K562 (cell line): ENCODE measurements at regions not wholly inside any gene's neighbourhood (a gene's known extent, or its start where the extent isn't known, plus 50 kb on each side); places are given as distances from the start of the nearest gene placed in this dataset.

Experiments
- ATAC-seq: fragments of 200-7000 bp; cut with Tn5 transposase; 3 replicates; pipeline ENCODE4 v1.9.1; 2020; ENCODE audit warnings: moderate library complexity
- BruUV-seq: library from RNA; stranded (reverse); fragments of 400-500 nt; replicated peaks from 2 replicates; lab custom pipeline; 2021; lab: Mats Ljungman, UMichigan
- CTCF ChIA-PET: fragments of 300-600 bp; formaldehyde crosslinking; extraction: SDS; loops from one replicate; lab custom pipeline; 2021; ENCODE audit warnings: low intra/inter-chr PET ratio; lab: Yijun Ruan, JAX
- POLR2A ChIA-PET: fragments of 300-600, 350-650 bp; sonication (Branson Sonifier 250); formaldehyde crosslinking; extraction: SDS; loops from one replicate; lab custom pipeline; 2021; ENCODE audit warnings: antibody characterized with exemption, inconsistent platforms; lab: Yijun Ruan, JAX
- DNase-seq, 4 experiments: peaks; one replicate each; pipeline versions ENCODE4 v3.0.0 to v3.0.0-alpha.2; 2011 to 2018; ENCODE audit warnings: low spot score in 3 of 4, mixed read lengths in 3 of 4; ENCODE audit errors: extremely low read depth in 1 of 4
- FAIRE-seq: peaks from 2 replicates; lab custom pipeline; 2011; peaks lifted over from hg19 to GRCh38; lab: Jason Lieb, UNC
- H2AFZ ChIP-seq: 2 replicates; pipeline ENCODE4 v1.6.0; 2011; ENCODE audit warnings: low read depth, low read length, control low read depth, inconsistent platforms
- H3K27ac ChIP-seq: fragments of 200-600 bp; 3 replicates; pipeline ENCODE4 v1.8.0; 2011; ENCODE audit warnings: low read depth, mild to moderate bottlenecking, control low read depth, inconsistent platforms, low read length, moderate library complexity, mixed read lengths; ENCODE audit errors: extremely low read depth
- H3K27me3 ChIP-seq, 2 experiments: fragments of 300-600 bp in 1 of 2; 2 replicates in 1 of 2; 3 replicates in 1 of 2; pipeline versions ENCODE4 v1.6.0 to v1.8.0; 2011; ENCODE audit warnings: inconsistent platforms in 2 of 2, low read length in 2 of 2, mild to moderate bottlenecking in 1 of 2, mixed read lengths in 1 of 2, moderate library complexity in 1 of 2; ENCODE audit not compliant: control insufficient read depth in 2 of 2, insufficient read depth in 2 of 2
- H3K36me3 ChIP-seq: fragments of 300-600 bp; 3 replicates; pipeline ENCODE4 v1.8.0; 2011; ENCODE audit warnings: mild to moderate bottlenecking, low read length, inconsistent platforms; ENCODE audit not compliant: control insufficient read depth, insufficient read depth
- H3K4me1 ChIP-seq, 2 experiments: fragments of 200-600 bp in 1 of 2; replicated peaks in 1 of 2; 2 replicates in 1 of 2; 3 replicates in 1 of 2; pipeline versions ENCODE4 v1.5.1 to v1.8.0; 2011; ENCODE audit warnings: inconsistent platforms in 2 of 2, low read length in 2 of 2, mild to moderate bottlenecking in 1 of 2, mixed read lengths in 1 of 2, moderate library complexity in 1 of 2; ENCODE audit not compliant: control insufficient read depth in 2 of 2, insufficient read depth in 2 of 2
- H3K4me2 ChIP-seq: 2 replicates; pipeline ENCODE4 v1.6.1; 2011; ENCODE audit warnings: low read length, control low read depth, inconsistent platforms, mixed read lengths; ENCODE audit not compliant: insufficient read depth
- H3K4me3 ChIP-seq: fragments of 200-600 bp; sonication (generic), shearing (Covaris generic); 2 replicates; pipeline ENCODE4 v1.5.1; 2016; ENCODE audit warnings: control low read depth, inconsistent platforms
- H3K79me2 ChIP-seq: fragments of 200-600 bp; 3 replicates; pipeline ENCODE4 v1.8.0; 2011; ENCODE audit warnings: low read length, inconsistent platforms; ENCODE audit not compliant: control insufficient read depth, insufficient read depth
- H3K9ac ChIP-seq, 2 experiments: 2 replicates each; pipeline versions ENCODE4 v1.6.0 to v1.6.1; 2011; ENCODE audit warnings: low read depth in 2 of 2, low read length in 2 of 2, control low read depth in 1 of 2, inconsistent platforms in 1 of 2, mild to moderate bottlenecking in 1 of 2, mixed read lengths in 1 of 2; ENCODE audit not compliant: insufficient read depth in 1 of 2
- H3K9me1 ChIP-seq: one replicate; pipeline ENCODE4 v1.6.0; 2011; ENCODE audit warnings: inconsistent platforms, mild to moderate bottlenecking, low read length, moderate library complexity; ENCODE audit not compliant: control insufficient read depth, insufficient read depth
- H3K9me3 ChIP-seq: replicated peaks from 2 replicates; pipeline ENCODE4 v1.5.1; 2011; ENCODE audit warnings: low read depth, low read length, inconsistent platforms; ENCODE audit not compliant: control insufficient read depth, insufficient read depth
- H4K20me1 ChIP-seq: replicated peaks from 2 replicates; pipeline ENCODE4 v1.6.1; 2011; ENCODE audit warnings: low read length, inconsistent platforms, mixed read lengths; ENCODE audit not compliant: control insufficient read depth, insufficient read depth
- ESRRB ChIP-seq: fragments of 250-450 bp; sonication (Bioruptor Pico); IDR thresholded peaks from 2 replicates; pipeline ENCODE4 v1.5.0; 2020; ENCODE audit warnings: mild to moderate bottlenecking, moderate library complexity, borderline replicate concordance
- LARP7 ChIP-seq: fragments of 450-650 bp; IDR thresholded peaks from 2 replicates; pipeline ENCODE4 v1.6.1; 2016
- MED1 ChIP-seq: sonication (generic); formaldehyde crosslinking; IDR thresholded peaks from 2 replicates; pipeline ENCODE4 v1.8.1; 2023; ENCODE audit warnings: missing genetic modification reagents, borderline replicate concordance
- NCOA1 ChIP-seq: fragments of 450-650 bp; IDR thresholded peaks from 2 replicates; pipeline ENCODE4 v1.6.1; 2016; ENCODE audit warnings: low read depth
- PHB2 ChIP-seq: fragments of 450-650 bp; IDR thresholded peaks from 2 replicates; pipeline ENCODE4 v1.6.1; 2017; ENCODE audit warnings: low read depth
- PHF8 ChIP-seq: fragments of 200-600 bp; sonication (generic); IDR thresholded peaks from 2 replicates; pipeline ENCODE4 v1.6.1; 2012; ENCODE audit warnings: mixed run types, mild to moderate bottlenecking, inconsistent platforms, low read length, moderate library complexity, borderline replicate concordance
- SMARCA5 ChIP-seq: fragments of 450-650 bp; IDR thresholded peaks from 2 replicates; pipeline ENCODE4 v1.6.1; 2016
- TGIF2 ChIP-seq: sonication (generic); formaldehyde crosslinking; IDR thresholded peaks from 2 replicates; pipeline ENCODE4 v1.8.1; 2022; ENCODE audit warnings: mild to moderate bottlenecking, missing genetic modification reagents, moderate library complexity
- WGBS: fragments of 100-300 bp; shearing (Covaris generic); methylation state at CpG from one replicate; pipeline ENCODE4 v1.1.6; 2016; ENCODE audit warnings: low coverage, mixed read lengths; ENCODE audit not compliant: insufficient coverage; ENCODE audit errors: missing lambda C conversion rate; 5-methylcytosine and 5-hydroxymethylcytosine counted together
- in situ Hi-C: fragments of 300-500 bp; cut with MboI; formaldehyde crosslinking; loops from 4 replicates; pipeline ENCODE4 v1.15.0; 2018; ENCODE audit warnings: inconsistent platforms, mixed read lengths
- intact Hi-C: fragments of 100-400 bp; cut with micrococcal nuclease; formaldehyde crosslinking; loops from 2 replicates; pipeline ENCODE4 v1.14.2; 2022
- TF ChIP-seq, protein P1 (sequence below), 3 experiments: IDR thresholded peaks in 2 of 3; conservative IDR thresholded peaks in 1 of 3; 2 replicates each; pipeline ENCODE4 v1.5.1; 2011 to 2012; ENCODE audit warnings: low read length in 3 of 3, mild to moderate bottlenecking in 3 of 3, control low read depth in 2 of 3, improper control_type of control experiment in 1 of 3, inconsistent platforms in 1 of 3, low read depth in 1 of 3, mixed read lengths in 1 of 3, moderate library complexity in 1 of 3; ENCODE audit not compliant: insufficient read depth in 2 of 3
- TF ChIP-seq, protein P2 (sequence below): fragments of 450-650 bp; IDR thresholded peaks from 2 replicates; pipeline ENCODE4 v1.6.1; 2018; ENCODE audit warnings: mild to moderate bottlenecking, low read depth; ENCODE audit not compliant: partially characterized antibody
- TF ChIP-seq, protein P3 (sequence below): fragments of 450-650 bp; IDR thresholded peaks from 2 replicates; pipeline ENCODE4 v1.6.1; 2016; ENCODE audit warnings: low read depth

DNA sequence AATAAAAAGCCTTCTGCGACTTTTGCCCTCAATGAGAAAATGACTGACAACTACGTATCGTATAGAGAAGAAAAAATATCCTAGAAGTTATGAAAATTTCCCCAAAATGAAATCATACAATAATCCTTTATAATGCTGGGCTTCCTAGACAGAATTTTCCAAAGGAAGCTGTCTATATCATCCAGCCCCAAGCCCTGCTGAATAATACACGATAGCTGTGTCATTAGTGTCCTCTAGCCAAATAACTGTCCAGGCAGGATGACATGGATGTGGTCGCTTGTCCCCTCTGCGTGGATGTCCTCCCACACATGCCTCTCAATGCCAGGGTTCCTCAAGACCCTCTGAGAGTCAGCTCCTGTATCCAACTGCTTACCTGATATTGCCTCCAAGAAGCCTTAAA is 61.7 kb upstream of the ECHDC3 start (continued):
- TF ChIP-seq LARP7 (no peak), PHF8 (no peak), MED1 (CRISPR knock-in tag) (no peak), SMARCA5 (no peak), TGIF2 (no peak), NCOA1 (no peak), PHB2 (no peak)
- TF ChIP-seq, protein P1, sequence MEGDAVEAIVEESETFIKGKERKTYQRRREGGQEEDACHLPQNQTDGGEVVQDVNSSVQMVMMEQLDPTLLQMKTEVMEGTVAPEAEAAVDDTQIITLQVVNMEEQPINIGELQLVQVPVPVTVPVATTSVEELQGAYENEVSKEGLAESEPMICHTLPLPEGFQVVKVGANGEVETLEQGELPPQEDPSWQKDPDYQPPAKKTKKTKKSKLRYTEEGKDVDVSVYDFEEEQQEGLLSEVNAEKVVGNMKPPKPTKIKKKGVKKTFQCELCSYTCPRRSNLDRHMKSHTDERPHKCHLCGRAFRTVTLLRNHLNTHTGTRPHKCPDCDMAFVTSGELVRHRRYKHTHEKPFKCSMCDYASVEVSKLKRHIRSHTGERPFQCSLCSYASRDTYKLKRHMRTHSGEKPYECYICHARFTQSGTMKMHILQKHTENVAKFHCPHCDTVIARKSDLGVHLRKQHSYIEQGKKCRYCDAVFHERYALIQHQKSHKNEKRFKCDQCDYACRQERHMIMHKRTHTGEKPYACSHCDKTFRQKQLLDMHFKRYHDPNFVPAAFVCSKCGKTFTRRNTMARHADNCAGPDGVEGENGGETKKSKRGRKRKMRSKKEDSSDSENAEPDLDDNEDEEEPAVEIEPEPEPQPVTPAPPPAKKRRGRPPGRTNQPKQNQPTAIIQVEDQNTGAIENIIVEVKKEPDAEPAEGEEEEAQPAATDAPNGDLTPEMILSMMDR (IDR thresholded peaks at IDR 0.05 in 2 of 3, conservative IDR thresholded peaks at IDR 0.05 in 1 of 3; ENCODE audit: insufficient read depth in 2 of 3, low read depth in 1 of 3, low read length in 3 of 3) = no peak
- TF ChIP-seq, protein P2, sequence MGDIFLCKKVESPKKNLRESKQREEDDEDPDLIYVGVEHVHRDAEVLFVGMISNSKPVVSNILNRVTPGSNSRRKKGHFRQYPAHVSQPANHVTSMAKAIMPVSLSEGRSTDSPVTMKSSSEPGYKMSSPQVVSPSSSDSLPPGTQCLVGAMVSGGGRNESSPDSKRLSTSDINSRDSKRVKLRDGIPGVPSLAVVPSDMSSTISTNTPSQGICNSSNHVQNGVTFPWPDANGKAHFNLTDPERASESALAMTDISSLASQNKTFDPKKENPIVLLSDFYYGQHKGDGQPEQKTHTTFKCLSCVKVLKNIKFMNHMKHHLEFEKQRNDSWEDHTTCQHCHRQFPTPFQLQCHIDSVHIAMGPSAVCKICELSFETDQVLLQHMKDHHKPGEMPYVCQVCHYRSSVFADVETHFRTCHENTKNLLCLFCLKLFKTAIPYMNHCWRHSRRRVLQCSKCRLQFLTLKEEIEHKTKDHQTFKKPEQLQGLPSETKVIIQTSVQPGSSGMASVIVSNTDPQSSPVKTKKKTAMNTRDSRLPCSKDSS = no peak

DNA sequence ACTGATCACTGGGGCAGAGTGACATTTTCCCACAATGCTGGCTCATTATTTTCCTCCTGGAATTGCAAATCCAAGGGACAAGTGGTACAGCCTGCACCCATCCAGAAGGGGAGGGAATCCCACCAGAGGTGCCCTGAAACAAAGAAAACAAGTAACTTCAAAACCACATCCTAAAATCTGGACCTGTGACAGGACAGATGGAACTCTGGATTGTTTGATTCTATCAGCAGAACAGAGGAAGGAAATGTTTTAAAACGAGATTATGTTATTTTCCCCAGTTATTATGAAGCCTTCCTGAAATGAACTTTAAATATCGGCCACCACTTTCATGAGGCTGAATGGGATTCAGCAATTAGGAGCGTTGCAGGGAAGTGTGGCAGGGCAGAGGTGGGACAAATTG is 62.2 kb upstream of the ECHDC3 start:
- CTCF ChIA-PET = no interaction called here
- 16% methylated on average over 3 of the region's 3 CpGs for WGBS
- H4K20me1 ChIP-seq = no peaks in the 10 kb centered on the region
- no peaks in the 10 kb centered on the region for H3K79me2 ChIP-seq
- peaks cover 8 to 11% of the 10 kb centered on the region in 2 experiments for H3K4me1 ChIP-seq
- peaks cover 0 to 10% of the 10 kb centered on the region in 2 experiments; a peak in 1 of 5 replicates for H3K27me3 ChIP-seq
- H3K9me3 ChIP-seq = no peaks in the 10 kb centered on the region
- POLR2A ChIA-PET = interaction anchor here (1.1 to 1.3 kb wide), 2 partner anchors 11 to 14 kb away, joined by 3 to 4 read pairs; no protein-coding TSS in a partner anchor
- no peak overlapping the region for H3K4me3 ChIP-seq
- H2AFZ ChIP-seq = no peak overlapping the region
- no peak overlapping the region for H3K4me2 ChIP-seq
- no peak for ATAC-seq
- BruUV-seq = no TSS peak
- H3K9me1 ChIP-seq = no peaks in the 10 kb centered on the region
- H3K36me3 ChIP-seq = no peaks in the 10 kb centered on the region
- no peak overlapping the region for H3K27ac ChIP-seq
- FAIRE-seq = no peak
- DNase-seq = no peak
- H3K9ac ChIP-seq = no peak overlapping the region
- intact Hi-C loops = no loop called here
- in situ Hi-C loops = no loop called here
- TF ChIP-seq, protein P3, sequence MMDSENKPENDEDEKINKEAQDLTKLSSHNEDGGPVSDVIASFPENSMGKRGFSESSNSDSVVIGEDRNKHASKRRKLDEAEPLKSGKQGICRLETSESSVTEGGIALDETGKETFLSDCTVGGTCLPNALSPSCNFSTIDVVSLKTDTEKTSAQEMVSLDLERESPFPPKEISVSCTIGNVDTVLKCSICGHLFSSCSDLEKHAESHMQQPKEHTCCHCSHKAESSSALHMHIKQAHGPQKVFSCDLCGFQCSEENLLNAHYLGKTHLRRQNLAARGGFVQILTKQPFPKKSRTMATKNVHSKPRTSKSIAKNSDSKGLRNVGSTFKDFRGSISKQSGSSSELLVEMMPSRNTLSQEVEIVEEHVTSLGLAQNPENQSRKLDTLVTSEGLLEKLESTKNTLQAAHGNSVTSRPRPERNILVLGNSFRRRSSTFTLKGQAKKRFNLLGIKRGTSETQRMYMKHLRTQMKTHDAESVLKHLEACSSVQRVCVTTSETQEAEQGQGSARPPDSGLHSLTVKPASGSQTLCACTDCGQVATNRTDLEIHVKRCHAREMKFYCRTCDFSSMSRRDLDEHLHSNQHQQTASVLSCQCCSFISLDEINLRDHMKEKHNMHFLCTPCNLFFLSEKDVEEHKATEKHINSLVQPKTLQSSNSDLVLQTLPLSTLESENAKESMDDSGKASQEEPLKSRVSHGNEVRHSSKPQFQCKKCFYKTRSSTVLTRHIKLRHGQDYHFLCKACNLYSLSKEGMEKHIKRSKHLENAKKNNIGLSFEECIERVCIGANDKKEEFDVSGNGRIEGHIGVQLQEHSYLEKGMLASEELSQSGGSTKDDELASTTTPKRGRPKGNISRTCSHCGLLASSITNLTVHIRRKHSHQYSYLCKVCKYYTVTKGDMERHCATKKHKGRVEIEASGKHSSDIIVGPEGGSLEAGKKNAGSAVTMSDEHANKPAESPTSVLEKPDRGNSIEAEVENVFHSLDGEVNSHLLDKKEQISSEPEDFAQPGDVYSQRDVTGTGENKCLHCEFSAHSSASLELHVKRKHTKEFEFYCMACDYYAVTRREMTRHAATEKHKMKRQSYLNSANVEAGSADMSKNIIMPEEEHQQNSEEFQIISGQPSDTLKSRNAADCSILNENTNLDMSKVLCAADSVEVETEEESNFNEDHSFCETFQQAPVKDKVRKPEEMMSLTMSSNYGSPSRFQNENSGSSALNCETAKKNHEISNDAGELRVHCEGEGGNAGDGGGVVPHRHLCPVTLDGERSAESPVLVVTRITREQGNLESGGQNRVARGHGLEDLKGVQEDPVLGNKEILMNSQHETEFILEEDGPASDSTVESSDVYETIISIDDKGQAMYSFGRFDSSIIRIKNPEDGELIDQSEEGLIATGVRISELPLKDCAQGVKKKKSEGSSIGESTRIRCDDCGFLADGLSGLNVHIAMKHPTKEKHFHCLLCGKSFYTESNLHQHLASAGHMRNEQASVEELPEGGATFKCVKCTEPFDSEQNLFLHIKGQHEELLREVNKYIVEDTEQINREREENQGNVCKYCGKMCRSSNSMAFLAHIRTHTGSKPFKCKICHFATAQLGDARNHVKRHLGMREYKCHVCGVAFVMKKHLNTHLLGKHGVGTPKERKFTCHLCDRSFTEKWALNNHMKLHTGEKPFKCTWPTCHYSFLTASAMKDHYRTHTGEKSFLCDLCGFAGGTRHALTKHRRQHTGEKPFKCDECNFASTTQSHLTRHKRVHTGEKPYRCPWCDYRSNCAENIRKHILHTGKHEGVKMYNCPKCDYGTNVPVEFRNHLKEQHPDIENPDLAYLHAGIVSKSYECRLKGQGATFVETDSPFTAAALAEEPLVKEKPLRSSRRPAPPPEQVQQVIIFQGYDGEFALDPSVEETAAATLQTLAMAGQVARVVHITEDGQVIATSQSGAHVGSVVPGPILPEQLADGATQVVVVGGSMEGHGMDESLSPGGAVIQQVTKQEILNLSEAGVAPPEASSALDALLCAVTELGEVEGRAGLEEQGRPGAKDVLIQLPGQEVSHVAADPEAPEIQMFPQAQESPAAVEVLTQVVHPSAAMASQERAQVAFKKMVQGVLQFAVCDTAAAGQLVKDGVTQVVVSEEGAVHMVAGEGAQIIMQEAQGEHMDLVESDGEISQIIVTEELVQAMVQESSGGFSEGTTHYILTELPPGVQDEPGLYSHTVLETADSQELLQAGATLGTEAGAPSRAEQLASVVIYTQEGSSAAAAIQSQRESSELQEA = no peak
- TF ChIP-seq ESRRB (CRISPR knock-in tag) = no peak
